GM04503 (cell line): ENCODE measurements at regions not wholly inside any gene's neighbourhood (a gene's known extent, or its start where the extent isn't known, plus 50 kb on each side); places are given as distances from the start of the nearest gene placed in this dataset.

Experiments
- DNase-seq: peaks from one replicate; pipeline ENCODE4 v3.0.0-alpha.2; 2012; ENCODE audit warnings: low read depth

DNA sequence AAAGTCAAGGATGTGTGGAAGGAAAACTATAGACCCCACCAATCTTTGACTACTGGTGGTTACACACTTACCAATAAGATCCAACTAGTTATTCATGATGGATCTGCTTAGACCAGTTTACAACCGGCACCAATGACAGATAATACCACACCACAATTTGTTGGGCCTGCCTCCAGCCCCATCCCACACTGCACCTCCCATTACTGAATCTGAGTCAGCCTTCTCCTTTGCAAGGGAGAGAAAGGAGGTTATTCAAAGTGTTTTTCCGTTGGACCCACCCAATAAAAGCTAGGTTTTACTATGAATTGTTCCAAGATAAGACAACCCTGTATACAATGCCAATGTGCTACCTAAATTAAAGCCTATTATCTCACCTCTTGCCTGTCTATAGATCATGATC is 453.5 kb downstream of the MTRR start:
- no peak for DNase-seq

DNA sequence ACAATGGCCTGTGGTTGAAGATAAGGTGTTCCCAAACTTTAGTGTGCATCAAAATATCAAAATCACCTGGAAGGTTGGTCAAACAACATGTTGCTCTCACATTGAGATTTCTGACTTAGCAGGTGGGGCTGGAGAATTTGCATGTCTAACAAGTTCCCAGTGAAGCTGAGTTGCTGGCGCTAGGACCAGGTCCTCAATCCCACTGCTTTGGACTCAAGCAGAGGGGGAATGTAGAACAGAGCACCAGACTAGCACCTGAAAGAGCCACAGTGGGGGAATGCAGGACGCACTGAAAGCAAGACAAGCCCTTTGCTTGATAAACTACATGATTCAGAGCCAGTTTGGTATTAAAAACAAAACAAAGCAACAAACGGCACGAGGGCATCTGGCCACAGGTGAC is 458.1 kb downstream of the MTRR start:
- no peak for DNase-seq

DNA sequence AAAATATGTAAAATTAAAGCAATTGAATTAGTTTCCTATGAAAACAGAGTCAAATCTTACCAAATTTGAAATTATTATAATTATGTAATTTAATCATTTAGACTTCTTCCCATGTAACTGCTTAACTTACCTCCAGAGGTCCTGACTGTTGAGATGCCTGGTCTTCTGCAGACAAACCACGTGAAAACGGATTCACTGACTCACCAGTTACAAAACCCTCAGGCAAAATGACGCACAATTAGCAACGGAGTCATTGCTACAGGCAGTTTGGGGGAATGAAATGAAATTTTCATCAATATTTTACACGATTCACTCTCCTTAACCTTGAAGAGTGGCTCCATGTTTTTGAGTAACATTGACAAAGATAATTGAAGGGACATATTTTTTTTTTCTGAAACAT is 460.8 kb downstream of the MTRR start:
- peak; percentile 3 for DNase-seq

DNA sequence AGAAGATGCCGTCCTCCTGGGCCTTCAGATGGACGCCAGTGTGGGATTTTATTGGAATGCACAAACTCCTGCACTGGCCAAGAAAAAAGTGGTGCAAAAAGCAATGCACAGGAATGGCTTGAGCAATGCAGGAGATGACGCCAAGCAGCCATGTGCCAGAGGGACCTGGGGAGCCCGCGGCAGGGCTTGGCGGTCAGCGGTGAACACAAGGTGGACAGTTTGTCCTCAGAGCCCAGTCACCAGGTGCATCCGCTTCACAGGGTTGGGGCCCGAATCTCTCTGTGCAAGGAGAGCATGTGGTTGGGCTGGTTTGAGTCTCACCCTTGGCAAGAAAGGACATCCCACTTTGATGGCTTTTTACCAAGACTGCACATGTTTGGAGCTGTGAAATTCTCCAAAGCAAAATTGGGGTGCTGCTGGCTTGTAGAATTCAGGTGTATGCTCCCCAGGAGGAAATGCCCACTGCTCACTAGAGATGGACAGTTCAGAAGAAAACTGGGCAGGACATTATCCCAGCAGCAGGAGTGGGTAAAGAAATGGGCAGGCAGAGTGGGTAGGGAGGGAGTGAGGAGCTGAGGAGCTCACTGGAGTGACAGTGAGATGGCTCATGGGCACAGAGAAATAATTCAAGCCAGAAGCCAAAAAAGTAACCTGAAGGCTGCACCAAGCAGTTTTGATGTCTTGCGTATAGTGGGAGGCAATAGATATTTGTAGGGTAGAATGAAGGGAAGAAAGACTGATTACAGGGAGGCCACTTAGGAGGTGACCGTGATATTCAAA is 463.9 kb downstream of the MTRR start:
- no peak for DNase-seq

DNA sequence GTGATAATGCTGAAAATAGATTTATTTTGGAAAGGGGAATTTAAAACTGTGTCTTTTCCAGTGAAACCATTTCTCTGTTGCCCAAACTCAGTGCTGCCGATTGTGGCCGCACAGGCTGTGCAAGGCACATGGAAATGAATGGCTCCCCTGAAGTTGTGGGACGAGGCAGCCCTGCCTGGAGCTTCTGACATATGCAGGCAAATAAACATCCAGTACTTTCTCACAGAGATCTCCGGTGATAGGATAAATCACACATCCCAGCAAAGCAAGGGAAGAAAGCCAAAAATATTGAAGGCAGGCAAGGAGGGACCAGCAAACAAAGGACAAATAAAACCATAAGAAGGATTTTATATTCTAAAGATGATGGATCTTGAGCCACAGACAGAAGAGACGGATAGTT is 464.5 kb downstream of the MTRR start:
- DNase-seq: no peak

DNA sequence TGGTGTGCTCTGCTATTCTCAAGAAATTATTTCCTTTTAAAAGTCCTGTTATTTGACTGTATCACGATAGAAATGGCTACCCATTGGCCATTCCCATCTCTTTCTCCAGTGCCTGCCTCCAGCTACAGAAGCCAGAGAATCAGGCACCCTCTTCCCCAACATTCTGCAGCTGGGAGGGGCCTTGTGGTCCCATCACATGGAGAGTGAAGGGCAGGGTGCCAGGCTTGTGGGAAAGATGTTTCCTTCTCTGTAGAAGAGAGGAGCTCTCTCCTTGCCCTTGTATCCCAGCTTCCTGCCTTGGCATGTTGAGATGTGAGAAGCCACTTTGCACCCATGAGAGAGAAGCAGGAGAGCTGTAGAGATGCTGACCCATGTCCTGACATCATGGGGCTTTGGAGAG is 465.0 kb downstream of the MTRR start:
- DNase-seq: no peak

DNA sequence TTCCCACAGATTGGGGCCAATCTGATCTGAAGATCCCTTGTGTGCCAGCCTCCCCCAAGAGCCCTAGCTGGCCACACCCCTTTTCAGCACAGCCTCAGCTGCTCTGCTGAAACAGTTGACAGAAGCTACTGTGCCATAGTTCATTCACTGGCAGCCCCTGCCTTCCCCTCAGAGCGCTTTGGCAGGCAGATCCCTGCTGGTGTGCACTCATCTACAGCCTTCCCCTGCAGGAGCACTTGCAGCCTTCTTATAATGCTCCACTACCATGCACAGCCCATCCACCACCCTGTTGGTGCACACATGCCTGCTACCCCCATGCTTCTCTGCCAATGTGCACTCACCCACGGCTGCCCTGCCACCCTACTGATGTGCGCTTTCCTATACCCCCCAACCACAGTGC is 471.3 kb downstream of the MTRR start:
- no peak for DNase-seq

DNA sequence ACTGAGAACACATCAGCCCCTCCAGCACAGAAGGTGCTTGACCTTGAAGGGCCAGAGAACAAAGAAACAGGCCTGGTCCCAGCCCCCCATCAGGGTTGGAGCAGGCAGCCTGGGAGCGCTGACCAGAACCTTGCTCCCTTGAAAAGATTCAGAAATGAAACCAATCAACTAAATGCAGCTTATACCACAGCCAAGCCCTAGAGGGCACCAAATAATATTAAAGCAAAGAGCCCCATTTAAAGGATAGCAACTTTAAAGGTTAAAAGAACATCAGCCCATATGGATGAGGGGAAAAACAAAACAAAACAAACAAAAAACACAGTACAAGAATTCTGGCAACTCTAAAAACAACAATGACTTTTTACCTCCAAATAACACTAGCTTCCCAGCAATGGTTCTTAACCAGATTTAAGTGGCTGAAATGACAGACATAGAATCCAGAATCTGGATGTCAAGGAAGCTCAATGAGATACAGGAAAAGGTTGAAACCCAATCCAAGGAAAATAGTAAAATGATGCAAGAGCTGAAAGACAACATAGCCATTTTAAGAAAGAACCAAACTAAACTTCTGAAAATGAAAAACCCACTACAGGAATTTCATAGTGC is 471.9 kb downstream of the MTRR start:
- no peak for DNase-seq

DNA sequence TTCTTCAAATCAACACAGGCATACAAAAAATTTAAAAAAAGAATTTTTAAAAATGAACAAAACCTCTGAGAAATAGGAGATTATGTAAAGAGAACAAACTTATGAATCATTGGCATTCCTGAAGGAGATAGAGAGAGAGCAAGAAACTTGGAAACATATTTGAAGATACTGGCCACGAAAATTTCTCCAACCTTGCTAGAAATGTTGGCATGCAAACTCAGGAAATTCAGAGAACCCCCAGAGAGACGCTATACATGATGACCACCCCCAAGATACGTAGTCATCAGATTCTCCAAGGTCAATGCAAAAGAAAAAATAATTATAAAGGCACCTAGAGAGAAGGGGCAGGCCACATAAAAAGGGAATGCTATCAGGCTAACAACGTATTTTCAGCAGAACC is 472.5 kb downstream of the MTRR start:
- DNase-seq: no peak

DNA sequence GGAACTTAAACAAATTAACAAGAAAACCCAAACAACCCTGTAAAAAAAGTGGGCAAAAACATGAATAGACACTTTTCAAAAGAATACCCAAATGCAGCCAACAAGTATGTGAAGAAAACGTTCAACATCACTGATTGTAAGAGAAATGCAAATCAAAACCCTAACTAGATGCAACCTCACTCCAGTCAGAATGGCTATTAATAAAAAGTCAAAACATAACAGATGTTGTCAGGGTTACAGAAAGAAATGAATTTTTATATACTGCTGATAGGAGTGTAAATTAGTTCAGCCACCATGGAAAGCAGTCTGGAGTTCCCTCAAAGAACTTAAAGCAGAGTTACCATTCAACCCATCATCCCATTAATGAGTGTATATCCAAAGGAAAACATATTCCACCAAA is 479.0 kb downstream of the MTRR start:
- DNase-seq: no peak

DNA sequence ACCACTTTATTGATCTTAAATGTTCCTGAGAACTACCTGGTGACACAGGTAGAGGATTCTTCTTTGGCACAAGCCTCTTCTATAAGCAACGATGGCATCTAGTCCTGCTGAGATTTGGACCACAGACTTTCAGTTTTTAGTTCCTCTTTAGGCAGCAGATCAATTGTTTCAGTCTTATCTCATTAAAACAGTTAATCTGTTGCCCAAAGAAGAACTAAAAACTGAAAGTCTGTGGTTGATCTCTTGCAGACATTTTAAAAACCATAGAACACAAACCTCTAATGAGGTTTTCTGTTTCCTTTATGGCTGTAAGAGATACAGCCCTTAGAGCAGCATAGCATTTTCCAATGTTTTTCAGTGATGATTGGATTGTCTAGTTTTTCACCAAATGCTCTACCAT is 480.9 kb downstream of the MTRR start:
- no peak for DNase-seq

DNA sequence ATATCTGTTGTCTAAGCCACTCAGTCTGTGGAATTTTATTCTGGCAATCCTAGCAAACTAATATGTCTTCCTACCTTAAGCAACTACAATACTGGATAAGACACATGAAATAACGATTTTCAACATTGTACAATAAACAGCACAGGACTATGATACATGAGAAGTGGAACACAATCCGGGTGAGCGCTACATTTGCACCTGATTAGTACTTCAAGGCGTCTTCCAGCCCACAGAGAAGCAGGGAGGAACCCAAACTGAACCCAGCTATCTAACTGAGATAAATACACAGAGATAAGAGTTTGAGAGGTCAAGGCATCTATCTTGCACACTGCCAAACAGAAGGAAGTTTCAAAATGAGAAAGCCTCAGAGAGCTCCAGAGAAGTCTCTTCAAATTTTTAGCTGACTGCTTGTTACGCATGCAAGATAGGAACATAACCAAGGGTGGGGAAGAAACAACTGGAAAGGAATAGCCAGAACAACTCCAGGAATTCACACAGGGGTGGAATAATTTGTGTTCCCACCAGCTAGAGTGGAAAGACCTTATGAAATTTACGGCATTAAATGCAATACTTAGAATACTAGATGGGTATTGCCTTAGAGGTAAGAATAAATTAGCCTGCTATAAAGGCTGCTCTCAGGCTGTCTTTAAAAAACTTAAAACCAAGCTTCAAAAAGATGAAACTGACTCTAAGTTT is 481.8 kb downstream of the MTRR start:
- DNase-seq: no peak

DNA sequence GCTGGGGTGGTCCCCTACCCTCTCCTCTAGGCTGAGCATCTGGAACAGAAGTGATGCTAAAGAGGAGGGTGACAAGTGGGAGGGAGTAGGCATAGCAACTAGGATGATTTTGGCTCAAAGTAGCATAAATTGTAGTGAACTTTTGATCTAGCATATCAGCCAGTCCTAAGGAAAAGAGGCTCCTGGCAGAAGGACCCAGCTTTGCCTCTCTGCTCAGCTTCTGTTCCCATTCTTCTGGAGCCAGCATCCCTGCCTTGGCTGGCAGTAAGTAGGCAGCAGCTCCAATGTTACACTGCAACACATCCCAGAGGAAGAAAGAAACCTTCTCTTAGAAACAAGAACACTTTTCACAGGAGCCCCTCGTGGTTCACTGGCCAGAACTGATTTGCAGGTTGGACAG is 487.0 kb downstream of the MTRR start:
- no peak for DNase-seq

DNA sequence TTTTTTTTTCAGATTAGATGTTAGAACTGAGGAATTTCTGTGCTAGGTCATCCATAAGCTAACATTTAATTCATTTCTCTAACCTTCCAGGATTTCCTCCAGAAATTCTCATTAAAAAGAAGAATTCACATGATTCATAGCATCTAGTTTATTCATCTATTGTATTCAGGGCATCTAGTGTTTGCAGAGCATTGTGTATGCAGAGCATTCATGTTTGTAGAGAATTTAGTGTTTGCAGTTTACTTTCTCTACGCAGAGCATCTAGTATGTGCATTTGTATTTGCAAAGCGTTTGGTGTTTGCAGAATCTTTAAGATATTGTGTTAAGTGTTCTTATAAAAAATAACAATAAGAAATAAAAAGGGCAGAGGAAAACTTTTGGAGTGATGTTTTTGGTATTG is 491.1 kb downstream of the MTRR start:
- no peak for DNase-seq

DNA sequence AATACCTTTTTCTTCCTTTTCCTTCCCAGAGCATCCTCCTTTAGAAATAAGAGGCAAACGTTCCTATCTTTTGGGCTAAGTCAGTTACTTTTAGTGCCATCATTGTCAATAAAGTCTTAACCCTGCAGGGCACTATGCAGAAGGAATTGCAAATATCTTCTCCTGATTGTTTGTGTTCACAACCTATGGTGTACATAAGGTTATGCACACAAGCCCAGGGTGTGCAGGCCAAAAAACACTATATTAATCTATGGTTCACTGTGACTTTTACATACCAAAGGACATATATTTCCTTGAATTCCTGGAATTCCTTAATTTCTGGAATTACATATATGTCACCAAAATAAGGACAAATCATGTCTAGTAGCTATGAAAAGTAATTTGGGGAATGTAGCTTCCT is 493.5 kb downstream of the MTRR start:
- no peak for DNase-seq

DNA sequence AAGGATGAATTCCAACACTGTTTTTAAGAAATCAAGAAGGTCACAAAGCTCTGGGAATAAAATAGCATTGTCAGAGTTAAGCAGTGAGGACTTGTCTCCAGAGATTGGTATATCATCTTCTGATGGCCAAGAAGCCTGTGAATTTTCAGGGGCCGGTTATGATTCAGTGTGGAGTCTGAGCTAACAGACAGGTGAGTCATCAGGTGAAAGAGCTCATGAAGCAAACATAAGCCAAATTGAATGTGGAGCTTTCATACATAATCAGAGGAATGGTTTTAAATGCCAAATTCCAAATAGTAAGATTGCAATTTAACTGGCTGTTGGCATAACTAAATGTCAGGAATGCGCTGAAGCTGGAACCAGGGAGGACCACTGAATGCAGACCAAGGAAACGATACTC is 494.2 kb downstream of the MTRR start:
- DNase-seq: no peak

DNA sequence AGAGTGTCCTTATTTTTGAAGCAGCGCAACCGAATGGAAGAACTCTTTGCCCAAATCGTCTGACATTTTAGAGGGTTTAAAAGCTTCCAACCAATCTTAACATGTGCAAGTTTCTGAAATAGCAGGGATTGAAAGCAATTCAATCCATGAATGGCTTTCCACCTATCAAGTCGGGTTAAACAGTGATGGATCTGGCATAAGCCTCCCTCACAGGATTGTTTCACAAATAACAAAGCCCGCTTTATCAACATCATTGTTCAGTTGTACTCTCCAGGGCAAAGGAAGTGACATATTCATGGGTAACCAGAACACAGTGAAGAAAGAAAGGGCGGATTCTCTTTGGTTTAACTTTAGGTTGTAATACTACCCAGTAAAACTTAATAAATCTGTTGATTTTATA is 497.3 kb downstream of the MTRR start:
- no peak for DNase-seq

DNA sequence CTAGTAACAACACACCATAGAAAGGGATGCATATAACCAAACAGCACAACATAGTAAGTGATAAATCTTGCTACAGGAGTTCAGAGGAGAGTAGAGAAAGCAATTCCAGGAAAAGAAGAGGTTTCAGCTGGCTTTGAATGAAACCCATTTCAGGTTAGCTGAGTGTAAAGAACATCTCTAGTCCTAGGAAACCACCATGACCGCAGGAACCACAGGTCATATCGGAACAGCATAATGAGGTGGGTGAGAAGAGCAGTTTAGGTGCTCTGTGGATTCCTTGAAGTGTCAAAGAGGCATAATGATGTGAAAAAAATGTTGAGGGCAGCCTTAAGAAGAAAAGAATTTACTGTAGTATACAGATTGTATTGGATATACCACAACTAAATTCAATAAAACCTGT is 507.5 kb downstream of the MTRR start:
- DNase-seq: no peak

DNA sequence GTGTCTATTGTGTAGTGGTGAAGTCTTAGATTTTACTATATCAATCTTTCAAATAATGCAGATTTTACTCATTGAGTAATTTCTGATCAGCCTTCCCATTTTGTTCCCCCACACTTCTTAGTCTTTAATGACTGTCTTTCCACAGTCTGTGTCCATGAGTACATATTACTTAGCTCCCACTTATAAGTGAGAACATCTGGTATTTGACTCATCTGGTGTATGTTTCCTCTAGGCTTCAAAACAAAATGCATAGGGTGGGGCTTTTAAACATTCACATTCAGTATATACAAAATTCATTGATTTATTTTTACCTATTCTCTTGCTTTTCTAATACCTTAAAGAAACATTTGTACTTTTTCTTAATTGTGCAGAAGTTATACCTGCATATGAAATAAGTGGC is 513.0 kb downstream of the MTRR start:
- DNase-seq: no peak

DNA sequence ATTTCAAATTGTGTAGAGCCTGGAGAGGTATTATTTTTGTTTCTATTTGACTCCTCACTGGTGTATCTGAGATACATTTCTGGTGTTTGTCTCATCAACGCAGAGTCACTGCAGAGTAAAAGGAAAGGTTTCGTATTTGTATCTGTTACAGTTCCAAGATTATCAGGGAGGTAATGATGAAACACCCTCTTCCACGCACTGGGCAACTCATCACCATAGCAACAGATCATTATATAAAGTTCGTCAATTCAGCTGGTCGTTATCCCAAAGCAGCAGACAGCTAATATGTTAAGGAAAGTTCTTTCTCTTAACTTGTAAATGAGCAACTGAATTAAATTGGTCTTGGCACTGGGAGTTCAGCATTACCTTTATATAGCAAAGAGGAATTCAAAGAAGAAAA is 513.5 kb downstream of the MTRR start:
- DNase-seq: no peak

DNA sequence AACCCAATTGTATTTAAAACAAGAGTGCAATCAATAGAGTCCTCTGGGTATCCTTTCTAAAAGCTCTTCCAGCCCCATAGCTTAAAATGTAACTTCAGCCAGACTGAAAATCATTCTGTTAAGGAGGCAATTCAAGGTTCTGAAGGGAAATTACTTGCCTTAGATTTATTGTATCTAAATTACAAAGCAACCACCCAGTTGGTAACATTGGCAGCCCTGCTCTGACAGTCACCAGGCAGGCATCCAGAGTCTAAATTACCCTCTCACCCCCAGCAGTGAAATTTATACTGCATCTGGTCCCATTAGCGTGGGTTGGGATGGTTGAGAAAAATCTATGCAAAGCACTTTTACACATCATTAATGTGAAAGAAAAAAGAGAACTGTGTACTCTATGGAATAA is 514.7 kb downstream of the MTRR start:
- DNase-seq: no peak

DNA sequence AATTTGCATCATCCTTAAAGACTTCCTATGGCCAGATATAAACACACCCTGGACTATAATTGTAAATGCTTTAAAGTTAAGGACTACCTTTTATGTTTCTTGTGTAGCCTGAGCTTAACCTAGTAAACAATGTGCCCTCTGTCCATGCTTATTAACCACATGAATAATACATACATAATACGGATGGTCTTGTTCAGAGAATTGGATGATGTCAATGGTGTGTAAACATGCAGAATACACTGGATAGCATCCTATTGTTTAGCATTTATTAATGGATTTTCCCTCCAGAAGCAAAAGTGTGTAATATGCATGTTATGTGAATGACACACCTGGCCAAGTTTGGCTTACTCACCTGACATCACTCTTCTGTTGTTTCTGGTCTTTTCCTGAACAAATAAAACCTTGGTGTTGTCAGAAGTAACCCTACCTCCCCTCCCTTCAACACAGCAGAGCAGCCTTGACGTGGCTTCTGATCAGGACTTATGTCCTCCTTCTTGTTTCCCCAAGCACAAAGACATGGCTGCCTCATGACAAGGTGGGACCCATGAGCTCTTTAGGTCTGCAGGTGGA is 517.9 kb downstream of the MTRR start:
- DNase-seq: no peak

DNA sequence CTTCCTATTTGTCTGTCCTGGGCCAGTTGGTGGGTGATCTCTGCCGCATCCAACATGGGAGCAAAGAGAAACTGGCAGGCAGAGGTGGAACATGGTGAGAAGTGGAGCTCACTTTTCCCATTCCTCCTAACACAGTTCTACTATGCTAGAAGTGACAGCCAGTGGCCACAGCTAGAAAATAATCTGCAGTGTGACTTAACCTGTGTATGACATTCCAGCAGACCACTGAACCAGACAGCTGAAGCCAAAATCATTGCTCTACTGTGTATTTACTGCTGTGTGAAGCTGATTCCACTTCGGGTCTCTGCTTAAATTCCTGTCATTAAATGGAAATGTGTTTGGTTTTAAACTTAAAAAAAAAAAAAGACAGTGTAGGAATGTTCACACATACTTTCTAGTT is 523.0 kb downstream of the MTRR start:
- DNase-seq: no peak
